GM23338 (cell line): ENCODE measurements at regions not wholly inside any gene's neighbourhood (a gene's known extent, or its start where the extent isn't known, plus 50 kb on each side); places are given as distances from the start of the nearest gene placed in this dataset.

Source experiments
- ATAC-seq: fragments of 200-7000 bp; cut with Tn5 transposase; 3 replicates; pipeline ENCODE4 v1.9.1; 2020
- DNase-seq: peaks from one replicate; pipeline ENCODE4 v3.0.0-alpha.2; 2015; ENCODE audit warnings: low spot score
- H2AFZ ChIP-seq: fragments of 200-600 bp; sonication (generic); 2 replicates; pipeline ENCODE4 v1.8.0; 2016; ENCODE audit warnings: antibody characterized with exemption, mild to moderate bottlenecking, moderate library complexity
- H3F3A ChIP-seq: fragments of 200-600 bp; sonication (generic); replicated peaks from 2 replicates; pipeline ENCODE4 v1.8.0; 2017; ENCODE audit warnings: antibody characterized with exemption, mixed run types, low read depth
- H3K27ac ChIP-seq: fragments of 200-600 bp; sonication (generic); 2 replicates; pipeline ENCODE4 v1.6.1; 2016; ENCODE audit warnings: low read depth
- H3K27me3 ChIP-seq: fragments of 200-600 bp; sonication (generic); 2 replicates; pipeline ENCODE4 v1.8.0; 2016; ENCODE audit warnings: mild to moderate bottlenecking, mixed run types, moderate library complexity; ENCODE audit not compliant: insufficient read depth
- H3K36me3 ChIP-seq: fragments of 200-600 bp; sonication (generic); 2 replicates; pipeline ENCODE4 v1.8.0; 2016; ENCODE audit warnings: mild to moderate bottlenecking; ENCODE audit not compliant: insufficient read depth
- H3K4me1 ChIP-seq: fragments of 200-600 bp; sonication (generic); 2 replicates; pipeline ENCODE4 v1.8.0; 2016; ENCODE audit warnings: mild to moderate bottlenecking, moderate library complexity; ENCODE audit not compliant: insufficient read depth
- H3K4me2 ChIP-seq: fragments of 200-600 bp; sonication (generic); 2 replicates; pipeline ENCODE4 v1.7.1; 2017; ENCODE audit warnings: mixed run types
- H3K4me3 ChIP-seq: fragments of 200-600 bp; sonication (generic); 2 replicates; pipeline ENCODE4 v1.6.1; 2016; ENCODE audit warnings: mixed run types
- H3K79me2 ChIP-seq: fragments of 200-600 bp; sonication (generic); replicated peaks from 2 replicates; pipeline ENCODE4 v1.8.0; 2017; ENCODE audit warnings: mild to moderate bottlenecking; ENCODE audit not compliant: insufficient read depth
- H3K9me2 ChIP-seq: fragments of 200-600 bp; sonication (generic); 2 replicates; pipeline ENCODE4 v1.8.0; 2017; ENCODE audit not compliant: insufficient read depth
- H4K20me1 ChIP-seq: fragments of 200-600 bp; sonication (generic); replicated peaks from 2 replicates; pipeline ENCODE4 v1.8.0; 2017; ENCODE audit warnings: mild to moderate bottlenecking; ENCODE audit not compliant: insufficient read depth
- H3K27ac Mint-ChIP-seq: 2 replicates; pipeline ENCODE4 v1.8.0; 2020; ENCODE audit warnings: inconsistent platforms, mild to moderate bottlenecking, moderate library complexity, mixed read lengths
- H3K27me3 Mint-ChIP-seq: 3 replicates; pipeline ENCODE4 v1.8.0; 2022; ENCODE audit warnings: low read depth, mild to moderate bottlenecking, moderate library complexity, mixed read lengths, inconsistent platforms; ENCODE audit not compliant: insufficient read depth, poor library complexity
- H3K36me3 Mint-ChIP-seq: 3 replicates; pipeline ENCODE4 v1.8.0; 2021; ENCODE audit warnings: low read depth, mild to moderate bottlenecking, inconsistent platforms, moderate library complexity, mixed read lengths
- H3K4me1 Mint-ChIP-seq: 3 replicates; pipeline ENCODE4 v1.8.0; 2020; ENCODE audit warnings: mild to moderate bottlenecking, inconsistent platforms, mixed read lengths
- H3K4me3 Mint-ChIP-seq: 3 replicates; pipeline ENCODE4 v1.8.0; 2021; ENCODE audit warnings: moderate library complexity, mild to moderate bottlenecking, inconsistent platforms, mixed read lengths
- H3K9me3 Mint-ChIP-seq: 3 replicates; pipeline ENCODE4 v1.8.0; 2020; ENCODE audit warnings: moderate library complexity, mild to moderate bottlenecking, inconsistent platforms, mixed read lengths
- CREB1 ChIP-seq: fragments of 250-450 bp; sonication (Bioruptor Pico); IDR thresholded peaks from 2 replicates; pipeline ENCODE4 v1.5.0; 2020; ENCODE audit warnings: low read depth, mild to moderate bottlenecking, moderate library complexity
- EZH2 ChIP-seq: fragments of 200-600 bp; sonication (generic); IDR thresholded peaks from one replicate; pipeline ENCODE4 v1.8.0; 2017; ENCODE audit warnings: antibody characterized with exemption, mild to moderate bottlenecking, low read depth; ENCODE audit not compliant: unreplicated experiment
- EZH2phosphoT487 ChIP-seq: fragments of 200-600 bp; sonication (generic); IDR thresholded peaks from one replicate; pipeline ENCODE4 v1.8.1; 2018; ENCODE audit warnings: antibody characterized with exemption; ENCODE audit not compliant: unreplicated experiment
- JUNB ChIP-seq: IDR thresholded peaks from one replicate; pipeline ENCODE4 v1.6.1; 2016; ENCODE audit warnings: antibody characterized with exemption; ENCODE audit not compliant: unreplicated experiment
- NANOG ChIP-seq: IDR thresholded peaks from 2 replicates; pipeline ENCODE4 v1.6.1; 2016; ENCODE audit warnings: antibody characterized with exemption, borderline replicate concordance
- POLR2AphosphoS5 ChIP-seq: IDR thresholded peaks from 2 replicates; pipeline ENCODE4 v1.6.1; 2016; ENCODE audit warnings: antibody characterized with exemption, low read depth
- REST ChIP-seq: IDR thresholded peaks from one replicate; pipeline ENCODE4 v1.6.1; 2018; ENCODE audit warnings: antibody characterized with exemption; ENCODE audit not compliant: unreplicated experiment
- STAT1 ChIP-seq: IDR thresholded peaks from one replicate; pipeline ENCODE4 v1.6.1; 2016; ENCODE audit warnings: antibody characterized with exemption; ENCODE audit not compliant: unreplicated experiment
- ZNF114 ChIP-seq: fragments of 250-450 bp; sonication (Bioruptor Pico); IDR thresholded peaks from 2 replicates; pipeline ENCODE4 v1.5.0; 2020; ENCODE audit warnings: mild to moderate bottlenecking, moderate library complexity
- ZNF331 ChIP-seq: fragments of 250-450 bp; sonication (Bioruptor Pico); IDR thresholded peaks from 2 replicates; pipeline ENCODE4 v1.5.0; 2020; ENCODE audit warnings: low read depth, mild to moderate bottlenecking, moderate library complexity
- TF ChIP-seq, protein P1 (sequence below), 2 experiments: fragments of 200-600 bp in 1 of 2; sonication (generic) in 1 of 2; conservative IDR thresholded peaks; 2 replicates each; pipeline versions ENCODE4 v1.5.1 to v1.6.1; 2016 to 2017; ENCODE audit warnings: antibody characterized with exemption in 2 of 2, low read depth in 2 of 2, mild to moderate bottlenecking in 2 of 2, moderate library complexity in 1 of 2
- TF ChIP-seq, protein P2 (sequence below): fragments of 250-450 bp; sonication (Bioruptor Pico); IDR thresholded peaks from 2 replicates; pipeline ENCODE4 v1.5.0; 2020; ENCODE audit warnings: mild to moderate bottlenecking, moderate library complexity
- TF ChIP-seq, protein P3 (sequence below): IDR thresholded peaks from 2 replicates; pipeline ENCODE4 v1.6.1; 2016; ENCODE audit warnings: antibody characterized with exemption

- Histone ChIP-seq H3K4me1 (no peaks in the 10 kb centered on the region), H3K4me2 (no peak overlapping the region), H3F3A (no peaks in the 10 kb centered on the region), H3K36me3 (no peaks in the 10 kb centered on the region), H3K9me2 (peaks cover 6% of the 10 kb centered on the region; the same call in 1 of the 2 replicates), H2AFZ (no peak overlapping the region), H3K79me2 (no peaks in the 10 kb centered on the region), H4K20me1 (no peaks in the 10 kb centered on the region), H3K27me3 (no peaks in the 10 kb centered on the region), H3K4me3 (no peak overlapping the region), H3K27ac (no peak overlapping the region)
- TF ChIP-seq, protein P1, sequence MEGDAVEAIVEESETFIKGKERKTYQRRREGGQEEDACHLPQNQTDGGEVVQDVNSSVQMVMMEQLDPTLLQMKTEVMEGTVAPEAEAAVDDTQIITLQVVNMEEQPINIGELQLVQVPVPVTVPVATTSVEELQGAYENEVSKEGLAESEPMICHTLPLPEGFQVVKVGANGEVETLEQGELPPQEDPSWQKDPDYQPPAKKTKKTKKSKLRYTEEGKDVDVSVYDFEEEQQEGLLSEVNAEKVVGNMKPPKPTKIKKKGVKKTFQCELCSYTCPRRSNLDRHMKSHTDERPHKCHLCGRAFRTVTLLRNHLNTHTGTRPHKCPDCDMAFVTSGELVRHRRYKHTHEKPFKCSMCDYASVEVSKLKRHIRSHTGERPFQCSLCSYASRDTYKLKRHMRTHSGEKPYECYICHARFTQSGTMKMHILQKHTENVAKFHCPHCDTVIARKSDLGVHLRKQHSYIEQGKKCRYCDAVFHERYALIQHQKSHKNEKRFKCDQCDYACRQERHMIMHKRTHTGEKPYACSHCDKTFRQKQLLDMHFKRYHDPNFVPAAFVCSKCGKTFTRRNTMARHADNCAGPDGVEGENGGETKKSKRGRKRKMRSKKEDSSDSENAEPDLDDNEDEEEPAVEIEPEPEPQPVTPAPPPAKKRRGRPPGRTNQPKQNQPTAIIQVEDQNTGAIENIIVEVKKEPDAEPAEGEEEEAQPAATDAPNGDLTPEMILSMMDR (conservative IDR thresholded peaks at IDR 0.05; ENCODE audit: low read depth in 2 of 2): no peak
- TF ChIP-seq, protein P2, sequence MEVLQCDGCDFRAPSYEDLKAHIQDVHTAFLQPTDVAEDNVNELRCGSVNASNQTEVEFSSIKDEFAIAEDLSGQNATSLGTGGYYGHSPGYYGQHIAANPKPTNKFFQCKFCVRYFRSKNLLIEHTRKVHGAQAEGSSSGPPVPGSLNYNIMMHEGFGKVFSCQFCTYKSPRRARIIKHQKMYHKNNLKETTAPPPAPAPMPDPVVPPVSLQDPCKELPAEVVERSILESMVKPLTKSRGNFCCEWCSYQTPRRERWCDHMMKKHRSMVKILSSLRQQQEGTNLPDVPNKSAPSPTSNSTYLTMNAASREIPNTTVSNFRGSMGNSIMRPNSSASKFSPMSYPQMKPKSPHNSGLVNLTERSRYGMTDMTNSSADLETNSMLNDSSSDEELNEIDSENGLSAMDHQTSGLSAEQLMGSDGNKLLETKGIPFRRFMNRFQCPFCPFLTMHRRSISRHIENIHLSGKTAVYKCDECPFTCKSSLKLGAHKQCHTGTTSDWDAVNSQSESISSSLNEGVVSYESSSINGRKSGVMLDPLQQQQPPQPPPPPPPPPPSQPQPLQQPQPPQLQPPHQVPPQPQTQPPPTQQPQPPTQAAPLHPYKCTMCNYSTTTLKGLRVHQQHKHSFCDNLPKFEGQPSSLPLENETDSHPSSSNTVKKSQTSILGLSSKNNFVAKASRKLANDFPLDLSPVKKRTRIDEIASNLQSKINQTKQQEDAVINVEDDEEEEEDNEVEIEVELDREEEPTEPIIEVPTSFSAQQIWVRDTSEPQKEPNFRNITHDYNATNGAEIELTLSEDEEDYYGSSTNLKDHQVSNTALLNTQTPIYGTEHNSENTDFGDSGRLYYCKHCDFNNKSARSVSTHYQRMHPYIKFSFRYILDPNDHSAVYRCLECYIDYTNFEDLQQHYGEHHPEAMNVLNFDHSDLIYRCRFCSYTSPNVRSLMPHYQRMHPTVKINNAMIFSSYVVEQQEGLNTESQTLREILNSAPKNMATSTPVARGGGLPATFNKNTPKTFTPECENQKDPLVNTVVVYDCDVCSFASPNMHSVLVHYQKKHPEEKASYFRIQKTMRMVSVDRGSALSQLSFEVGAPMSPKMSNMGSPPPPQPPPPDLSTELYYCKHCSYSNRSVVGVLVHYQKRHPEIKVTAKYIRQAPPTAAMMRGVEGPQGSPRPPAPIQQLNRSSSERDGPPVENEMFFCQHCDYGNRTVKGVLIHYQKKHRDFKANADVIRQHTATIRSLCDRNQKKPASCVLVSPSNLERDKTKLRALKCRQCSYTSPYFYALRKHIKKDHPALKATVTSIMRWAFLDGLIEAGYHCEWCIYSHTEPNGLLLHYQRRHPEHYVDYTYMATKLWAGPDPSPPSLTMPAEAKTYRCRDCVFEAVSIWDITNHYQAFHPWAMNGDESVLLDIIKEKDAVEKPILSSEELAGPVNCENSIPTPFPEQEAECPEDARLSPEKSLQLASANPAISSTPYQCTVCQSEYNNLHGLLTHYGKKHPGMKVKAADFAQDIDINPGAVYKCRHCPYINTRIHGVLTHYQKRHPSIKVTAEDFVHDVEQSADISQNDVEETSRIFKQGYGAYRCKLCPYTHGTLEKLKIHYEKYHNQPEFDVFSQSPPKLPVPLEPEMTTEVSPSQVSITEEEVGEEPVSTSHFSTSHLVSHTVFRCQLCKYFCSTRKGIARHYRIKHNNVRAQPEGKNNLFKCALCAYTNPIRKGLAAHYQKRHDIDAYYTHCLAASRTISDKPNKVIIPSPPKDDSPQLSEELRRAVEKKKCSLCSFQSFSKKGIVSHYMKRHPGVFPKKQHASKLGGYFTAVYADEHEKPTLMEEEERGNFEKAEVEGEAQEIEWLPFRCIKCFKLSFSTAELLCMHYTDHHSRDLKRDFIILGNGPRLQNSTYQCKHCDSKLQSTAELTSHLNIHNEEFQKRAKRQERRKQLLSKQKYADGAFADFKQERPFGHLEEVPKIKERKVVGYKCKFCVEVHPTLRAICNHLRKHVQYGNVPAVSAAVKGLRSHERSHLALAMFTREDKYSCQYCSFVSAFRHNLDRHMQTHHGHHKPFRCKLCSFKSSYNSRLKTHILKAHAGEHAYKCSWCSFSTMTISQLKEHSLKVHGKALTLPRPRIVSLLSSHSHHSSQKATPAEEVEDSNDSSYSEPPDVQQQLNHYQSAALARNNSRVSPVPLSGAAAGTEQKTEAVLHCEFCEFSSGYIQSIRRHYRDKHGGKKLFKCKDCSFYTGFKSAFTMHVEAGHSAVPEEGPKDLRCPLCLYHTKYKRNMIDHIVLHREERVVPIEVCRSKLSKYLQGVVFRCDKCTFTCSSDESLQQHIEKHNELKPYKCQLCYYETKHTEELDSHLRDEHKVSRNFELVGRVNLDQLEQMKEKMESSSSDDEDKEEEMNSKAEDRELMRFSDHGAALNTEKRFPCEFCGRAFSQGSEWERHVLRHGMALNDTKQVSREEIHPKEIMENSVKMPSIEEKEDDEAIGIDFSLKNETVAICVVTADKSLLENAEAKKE: no peak
- TF ChIP-seq NANOG (no peak), STAT1 (no peak), JUNB (no peak), POLR2AphosphoS5 (no peak), ZNF331 (CRISPR knock-in tag) (no peak), CREB1 (CRISPR knock-in tag) (no peak), REST (no peak), EZH2phosphoT487 (no peak), ZNF114 (CRISPR knock-in tag) (no peak), EZH2 (no peak)
- TF ChIP-seq, protein P3, sequence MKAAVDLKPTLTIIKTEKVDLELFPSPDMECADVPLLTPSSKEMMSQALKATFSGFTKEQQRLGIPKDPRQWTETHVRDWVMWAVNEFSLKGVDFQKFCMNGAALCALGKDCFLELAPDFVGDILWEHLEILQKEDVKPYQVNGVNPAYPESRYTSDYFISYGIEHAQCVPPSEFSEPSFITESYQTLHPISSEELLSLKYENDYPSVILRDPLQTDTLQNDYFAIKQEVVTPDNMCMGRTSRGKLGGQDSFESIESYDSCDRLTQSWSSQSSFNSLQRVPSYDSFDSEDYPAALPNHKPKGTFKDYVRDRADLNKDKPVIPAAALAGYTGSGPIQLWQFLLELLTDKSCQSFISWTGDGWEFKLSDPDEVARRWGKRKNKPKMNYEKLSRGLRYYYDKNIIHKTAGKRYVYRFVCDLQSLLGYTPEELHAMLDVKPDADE: no peak
- ATAC-seq: no peak
- Mint-ChIP-seq H3K4me3 (no peak overlapping the region), H3K27ac (no peak overlapping the region), H3K4me1 (peaks cover 8% of the 10 kb centered on the region; the same call in 2 of the 3 replicates), H3K36me3 (no peaks in the 10 kb centered on the region), H3K9me3 (no peaks in the 10 kb centered on the region), H3K27me3 (peaks cover 2% of the 10 kb centered on the region)
- no peak for DNase-seq
Observed at GRCh38 chr15:57849317-57849716, 142.8 kb downstream of the POLR2M start.
